ENCODE measurements at regions not wholly inside any gene's neighbourhood (a gene's known extent, or its start where the extent isn't known, plus 50 kb on each side); places are given as distances from the start of the nearest gene placed in this dataset.

DNA sequence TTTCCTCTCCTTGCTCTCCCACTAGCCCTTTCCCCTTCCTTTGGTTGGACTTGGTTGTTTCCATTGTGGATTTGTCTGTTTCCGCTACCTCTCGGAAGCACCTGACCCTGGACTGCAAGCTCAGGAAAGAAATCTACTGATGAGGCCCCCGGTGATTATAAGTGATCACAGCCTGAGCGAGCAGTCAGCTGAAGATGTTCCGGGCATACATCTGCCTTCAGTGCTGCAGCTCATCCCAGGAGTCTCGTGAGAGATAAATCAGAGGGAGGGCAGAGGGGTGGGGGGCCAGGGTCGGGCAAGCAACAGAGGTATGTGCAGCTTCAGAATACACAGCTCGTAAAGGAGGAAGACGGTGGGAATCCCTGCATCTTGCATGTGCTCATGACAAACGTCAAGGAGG lies 102.1 kb downstream of the MRPL46 start:
- CTCF ChIA-PET, result interaction anchor here (0.6 kb wide), 1 partner anchor 606 kb away, joined by 3 read pairs; no protein-coding TSS in a partner anchor
- DNase-seq, result no peak
- no peaks in the 10 kb centered on the region for H3K36me3 Mint-ChIP-seq (ENCODE audit: insufficient read depth, unreplicated experiment)
- no peaks in the 10 kb centered on the region for H3K4me1 Mint-ChIP-seq (ENCODE audit: low read depth, unreplicated experiment)
- no peak for TF ChIP-seq CTCF (IDR thresholded peaks at IDR 0.05; ENCODE audit: unreplicated experiment)
- intact Hi-C loops (cut with micrococcal nuclease; ENCODE audit: unreplicated experiment), result no loop called here
- H3K9me3 Mint-ChIP-seq (ENCODE audit: low read depth, unreplicated experiment), result peaks cover 2% of the 10 kb centered on the region
- H3K27me3 Mint-ChIP-seq (ENCODE audit: unreplicated experiment), result peaks cover 24% of the 10 kb centered on the region
- no TSS peak for BruUV-seq (replicated peaks)
- H3K27ac Mint-ChIP-seq (ENCODE audit: unreplicated experiment), result no peak overlapping the region
- H3K4me3 Mint-ChIP-seq (ENCODE audit: low read depth, unreplicated experiment), result no peak overlapping the region

- Mint-ChIP-seq H3K27ac (ENCODE audit: unreplicated experiment) (no peak overlapping the region), H3K9me3 (ENCODE audit: low read depth, unreplicated experiment) (peaks cover 3% of the 10 kb centered on the region), H3K36me3 (ENCODE audit: insufficient read depth, unreplicated experiment) (no peaks in the 10 kb centered on the region), H3K27me3 (ENCODE audit: unreplicated experiment) (peaks cover 48% of the 10 kb centered on the region), H3K4me1 (ENCODE audit: low read depth, unreplicated experiment) (no peaks in the 10 kb centered on the region), H3K4me3 (ENCODE audit: low read depth, unreplicated experiment) (no peak overlapping the region)
- CTCF ChIA-PET, result no interaction called here
- no peak for DNase-seq
- intact Hi-C loops (cut with micrococcal nuclease; ENCODE audit: unreplicated experiment), result loop anchor here (10.0 kb wide), 1 partner anchor 326 kb away; no protein-coding TSS in a partner anchor
- no peak for TF ChIP-seq CTCF (IDR thresholded peaks at IDR 0.05; ENCODE audit: unreplicated experiment)
- BruUV-seq (replicated peaks), result no TSS peak
Measured at GRCh38 chr15:88348579-88349230, 92.2 kb upstream of the NTRK3 start.

DNA sequence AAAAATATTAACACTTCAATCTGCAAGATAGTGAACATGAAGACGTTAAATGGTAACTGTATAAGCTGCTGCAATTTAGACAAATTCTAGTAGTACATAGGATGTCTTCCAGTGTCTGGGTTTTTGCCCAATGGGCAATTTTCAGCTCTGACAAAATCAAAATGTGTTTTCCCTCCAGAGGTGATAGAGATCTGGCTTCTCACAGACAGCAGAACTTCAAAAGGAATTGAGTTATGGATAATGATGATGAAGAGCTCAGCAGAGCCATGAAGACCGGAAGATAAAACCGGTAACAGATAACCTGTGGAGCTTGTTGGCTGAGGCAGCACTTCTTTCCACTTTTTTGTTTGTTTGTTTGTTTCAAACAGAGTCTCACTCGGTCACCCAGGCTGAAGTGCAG lies 89.4 kb upstream of the NTRK3 start:
- Mint-ChIP-seq H3K27ac (ENCODE audit: unreplicated experiment) (no peak overlapping the region), H3K4me3 (ENCODE audit: low read depth, unreplicated experiment) (no peak overlapping the region), H3K27me3 (ENCODE audit: unreplicated experiment) (peaks cover 48% of the 10 kb centered on the region), H3K9me3 (ENCODE audit: low read depth, unreplicated experiment) (no peaks in the 10 kb centered on the region), H3K4me1 (ENCODE audit: low read depth, unreplicated experiment) (no peaks in the 10 kb centered on the region), H3K36me3 (ENCODE audit: insufficient read depth, unreplicated experiment) (no peaks in the 10 kb centered on the region)
- no peak for DNase-seq
- no peak for TF ChIP-seq CTCF (IDR thresholded peaks at IDR 0.05; ENCODE audit: unreplicated experiment)
- intact Hi-C loops (cut with micrococcal nuclease; ENCODE audit: unreplicated experiment), result loop anchor here (10.0 kb wide), 1 partner anchor 329 kb away; no protein-coding TSS in a partner anchor
- no TSS peak for BruUV-seq (replicated peaks)
- CTCF ChIA-PET, result no interaction called here

DNA sequence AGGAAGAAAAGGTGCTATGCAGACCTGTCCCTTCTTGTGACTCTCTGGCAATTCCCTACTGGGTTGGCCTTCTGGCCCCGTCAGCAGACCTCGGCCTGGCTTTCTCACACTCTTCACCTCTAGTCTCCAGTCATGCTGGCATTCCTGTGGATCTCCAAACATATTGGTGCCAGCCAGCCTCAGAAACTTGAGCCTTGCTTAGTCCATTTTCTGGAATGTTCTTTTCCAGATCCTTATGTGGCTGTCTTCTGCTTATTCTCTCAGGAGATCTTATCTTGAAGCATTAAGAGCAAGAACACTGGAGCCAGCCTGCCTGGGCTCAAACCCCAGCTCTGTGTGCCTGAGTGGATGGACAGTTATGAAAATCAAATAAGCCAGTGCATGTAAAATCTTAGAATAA lies 88.2 kb upstream of the NTRK3 start:
- no peak overlapping the region for H3K4me3 Mint-ChIP-seq (ENCODE audit: low read depth, unreplicated experiment)
- H3K9me3 Mint-ChIP-seq (ENCODE audit: low read depth, unreplicated experiment), result no peaks in the 10 kb centered on the region
- no peaks in the 10 kb centered on the region for H3K4me1 Mint-ChIP-seq (ENCODE audit: low read depth, unreplicated experiment)
- intact Hi-C loops (cut with micrococcal nuclease; ENCODE audit: unreplicated experiment), result loop anchor here (10.0 kb wide), 1 partner anchor 330 kb away; no protein-coding TSS in a partner anchor
- no TSS peak for BruUV-seq (replicated peaks)
- H3K27ac Mint-ChIP-seq (ENCODE audit: unreplicated experiment), result no peak overlapping the region
- H3K27me3 Mint-ChIP-seq (ENCODE audit: unreplicated experiment), result peaks cover 40% of the 10 kb centered on the region
- no peak for DNase-seq
- no peak for TF ChIP-seq CTCF (IDR thresholded peaks at IDR 0.05; ENCODE audit: unreplicated experiment)
- H3K36me3 Mint-ChIP-seq (ENCODE audit: insufficient read depth, unreplicated experiment), result no peaks in the 10 kb centered on the region
- CTCF ChIA-PET, result no interaction called here
